Keratinocyte (primary cell): ENCODE measurements at regions not wholly inside any gene's neighbourhood (a gene's known extent, or its start where the extent isn't known, plus 50 kb on each side); places are given as distances from the start of the nearest gene placed in this dataset.

Experiments
- CTCF ChIP-seq, 3 experiments: IDR thresholded peaks in 1 of 3; conservative IDR thresholded peaks in 1 of 3; optimal IDR thresholded peaks in 1 of 3; 2 replicates in 2 of 3; 3 replicates in 1 of 3; pipeline versions ENCODE3 to v1.5.1; 2011; ENCODE audit warnings: low read length in 3 of 3, mild to moderate bottlenecking in 3 of 3, moderate library complexity in 2 of 3, control low read depth in 1 of 3, inconsistent platforms in 1 of 3; ENCODE audit not compliant: insufficient read depth in 2 of 3; ENCODE audit errors: extremely low read depth in 1 of 3
- EZH2 ChIP-seq: IDR thresholded peaks from one replicate; pipeline ENCODE4 v1.6.1; 2012; ENCODE audit warnings: inconsistent platforms, mild to moderate bottlenecking, low read length, moderate library complexity

DNA sequence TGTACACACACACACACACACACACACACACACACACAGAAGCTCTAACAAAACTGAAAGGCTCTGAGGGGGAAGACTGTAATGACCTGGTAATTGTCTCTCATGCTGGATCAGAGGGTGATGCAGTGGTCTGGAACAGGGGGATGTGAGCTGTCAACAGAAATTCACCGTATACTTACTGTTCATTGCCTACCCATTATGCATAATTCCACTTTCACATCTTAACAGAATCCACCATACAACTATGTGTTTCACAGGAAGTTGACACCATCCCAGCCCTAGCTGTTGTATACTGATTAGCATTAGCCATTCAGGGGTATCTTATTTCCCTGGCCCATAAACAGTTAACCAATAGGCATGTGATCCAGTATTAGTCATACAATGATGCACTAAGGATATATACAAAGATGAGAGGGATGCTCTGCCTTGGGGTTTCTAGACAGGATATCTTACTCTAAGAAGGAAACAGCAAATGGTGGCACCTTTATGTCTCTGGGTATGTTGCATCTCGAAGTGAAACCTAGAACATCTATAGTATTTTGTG is 396.5 kb upstream of the BRINP1 start:
- TF ChIP-seq CTCF (optimal IDR thresholded peaks at IDR 0.05 in 1 of 3, IDR thresholded peaks at IDR 0.05 in 1 of 3, conservative IDR thresholded peaks at IDR 0.05 in 1 of 3; ENCODE audit: extremely low read depth in 1 of 3, insufficient read depth in 2 of 3, low read length in 3 of 3) (no peak), EZH2 (no peak)
